ENCODE measurements at regions not wholly inside any gene's neighbourhood (a gene's known extent, or its start where the extent isn't known, plus 50 kb on each side); places are given as distances from the start of the nearest gene placed in this dataset.
A peak's percentile ranks its signal among the peaks of the same experiment; 100 is the strongest.

DNA sequence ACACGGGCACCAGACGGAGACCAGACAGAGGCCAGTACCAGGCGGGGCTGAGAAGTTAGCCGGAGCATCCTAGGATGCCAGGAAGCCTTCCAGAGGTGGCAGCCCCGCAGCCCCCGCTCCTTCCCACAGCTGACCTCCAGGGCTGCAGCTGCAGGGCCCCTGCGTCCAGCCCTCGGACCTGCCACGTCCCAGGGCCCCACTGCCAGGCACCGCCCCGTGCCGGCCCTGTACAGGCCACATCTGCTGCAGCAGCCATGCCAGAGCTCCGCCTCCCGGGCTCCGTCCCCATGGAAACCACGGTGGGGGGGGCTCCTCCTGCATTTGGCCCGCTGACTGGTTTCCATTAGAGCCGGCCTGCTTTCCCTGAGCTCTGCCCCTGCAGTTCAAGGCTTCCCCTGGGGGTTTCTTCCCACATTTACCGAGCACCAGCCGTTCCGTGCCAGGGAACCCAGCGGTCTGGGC, 62.5 kb upstream of the PPARA start:
- H3K27ac ChIP-seq (ENCODE audit: insufficient read depth in 1 of 2, low read depth in 1 of 2, low read length in 2 of 2, poor library complexity in 1 of 2, severe bottlenecking in 2 of 2), result no peak overlapping the region
- H3K4me3 ChIP-seq (ENCODE audit: control insufficient read depth in 1 of 7, extremely low read depth in 1 of 7, insufficient read depth in 4 of 7, low read depth in 2 of 7, low read length in 6 of 7), result no peak overlapping the region
- 93% methylated on average over 22 of the region's 22 CpGs for WGBS (ENCODE audit: insufficient coverage)

DNA sequence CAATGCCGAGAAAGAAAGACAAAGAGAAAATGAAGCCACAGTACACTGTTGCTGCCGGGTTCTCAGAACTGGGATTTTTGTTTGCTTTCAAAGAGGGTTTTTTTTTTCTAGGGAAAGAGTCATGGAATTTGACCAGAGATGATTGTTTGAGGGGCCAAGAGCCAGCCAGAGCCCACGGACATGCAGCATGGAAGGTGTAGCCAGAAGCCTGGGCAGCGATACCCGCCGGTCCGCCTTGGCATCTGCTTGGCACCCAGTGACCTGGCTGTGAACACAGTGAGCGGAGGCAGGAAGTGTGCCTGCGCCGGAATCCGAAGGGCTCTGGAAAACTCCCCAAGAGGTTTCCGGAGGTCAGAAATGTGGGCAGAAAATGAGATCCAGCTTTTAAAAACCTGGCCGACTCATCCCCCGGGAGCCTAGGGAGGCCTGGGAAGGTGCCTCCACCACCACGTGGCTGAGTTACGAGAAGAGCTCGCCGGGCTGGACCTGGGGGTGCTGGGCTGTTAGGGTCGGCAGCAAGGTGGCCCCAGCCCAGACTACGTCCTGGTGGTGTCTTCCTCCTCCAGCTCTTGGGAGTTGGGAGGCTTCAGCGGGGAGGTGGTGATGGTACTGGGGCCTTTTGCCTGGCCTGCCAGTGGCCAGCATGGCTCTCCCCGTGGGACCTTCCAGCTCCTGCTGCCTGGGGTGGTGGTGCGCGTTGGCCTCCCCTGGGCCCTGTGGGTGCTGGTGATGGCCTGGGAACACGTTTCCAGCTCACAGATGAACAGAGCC, 61.6 kb upstream of the PPARA start:
- Histone ChIP-seq H3K4me1 (ENCODE audit: control extremely low read depth in 1 of 4, control insufficient read depth in 4 of 4, insufficient read depth in 4 of 4, low read length in 3 of 4) (no peaks in the 10 kb centered on the region), H3K36me3 (ENCODE audit: control insufficient read depth in 4 of 4, insufficient read depth in 4 of 4, low read length in 3 of 4) (peaks cover 0 to 85% (median 18%) of the 10 kb centered on the region in 4 experiments), H3K27me3 (replicated peaks in 2 of 5; ENCODE audit: control insufficient read depth in 4 of 5, insufficient read depth in 5 of 5, low read length in 4 of 5) (no peaks in the 10 kb centered on the region), H3K27ac (ENCODE audit: insufficient read depth in 1 of 2, low read depth in 1 of 2, low read length in 2 of 2, poor library complexity in 1 of 2, severe bottlenecking in 2 of 2) (peak overlapping the region in 1 of 2 experiments; percentile 7), H3K4me3 (ENCODE audit: control insufficient read depth in 1 of 7, extremely low read depth in 1 of 7, insufficient read depth in 4 of 7, low read depth in 2 of 7, low read length in 6 of 7) (no peak overlapping the region), H3K9me3 (ENCODE audit: control extremely low read depth in 1 of 5, control insufficient read depth in 4 of 5, insufficient read depth in 2 of 5, low read depth in 1 of 5, low read length in 4 of 5) (no peaks in the 10 kb centered on the region)
- no peak for DNase-seq
- ChIA-PET POLR2A (interaction anchor here (1.5 kb wide), 1 partner anchor 19 kb away, joined by 4 read pairs; no protein-coding TSS in a partner anchor), CTCF (interaction anchor here (0.7 to 1.5 kb wide), 4 partner anchors 10 to 94 kb away, joined by 3 to 4 read pairs (median 3); no protein-coding TSS in a partner anchor)
- WGBS (ENCODE audit: insufficient coverage), result 97% methylated on average over 20 of the region's 25 CpGs

More for the DNA sequence above, 62.5 kb upstream of the PPARA start:
- no peak for DNase-seq
- ChIA-PET POLR2A (interaction anchor here (1.5 kb wide), 1 partner anchor 18 kb away, joined by 4 read pairs; no protein-coding TSS in a partner anchor), CTCF (interaction anchor here (1.5 kb wide), 1 partner anchor 26 kb away, joined by 3 read pairs; no protein-coding TSS in a partner anchor)
- H3K9me3 ChIP-seq (ENCODE audit: control extremely low read depth in 1 of 5, control insufficient read depth in 4 of 5, insufficient read depth in 2 of 5, low read depth in 1 of 5, low read length in 4 of 5), result no peaks in the 10 kb centered on the region
- peaks cover 0 to 80% (median 20%) of the 10 kb centered on the region in 4 experiments for H3K36me3 ChIP-seq (ENCODE audit: control insufficient read depth in 4 of 4, insufficient read depth in 4 of 4, low read length in 3 of 4)
- no peaks in the 10 kb centered on the region for H3K4me1 ChIP-seq (ENCODE audit: control extremely low read depth in 1 of 4, control insufficient read depth in 4 of 4, insufficient read depth in 4 of 4, low read length in 3 of 4)
- no peaks in the 10 kb centered on the region for H3K27me3 ChIP-seq (replicated peaks in 2 of 5; ENCODE audit: control insufficient read depth in 4 of 5, insufficient read depth in 5 of 5, low read length in 4 of 5)

DNA sequence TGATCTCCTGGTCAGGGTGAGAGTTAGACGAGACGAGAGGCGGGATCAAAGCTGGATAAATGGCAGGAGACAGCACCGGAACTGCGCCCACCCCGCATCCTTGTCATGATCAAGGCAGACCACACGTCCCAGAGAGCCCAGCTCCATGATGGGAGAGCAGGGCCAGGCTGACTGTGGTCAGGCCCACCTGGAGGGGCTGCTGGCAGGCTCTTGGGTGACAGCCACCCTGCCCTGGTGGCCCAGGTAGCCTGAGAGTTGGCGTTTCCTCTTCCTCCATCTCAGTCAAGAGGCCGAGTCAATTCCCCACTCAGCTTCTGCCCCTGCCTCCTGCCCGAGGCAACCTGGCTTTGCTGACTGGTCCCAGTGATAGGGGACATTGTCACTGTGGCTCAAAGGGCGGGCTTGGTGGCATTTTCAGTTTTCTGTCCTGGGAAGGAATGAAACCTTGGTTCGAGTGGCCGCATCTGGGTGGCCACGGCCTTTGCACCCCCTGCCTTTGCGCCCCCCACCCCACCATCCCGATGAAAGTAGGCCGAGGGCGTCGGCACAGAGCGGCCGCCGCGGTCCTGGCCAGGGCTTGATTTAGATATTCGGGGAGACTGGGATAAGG, 60.8 kb upstream of the PPARA start:
- Histone ChIP-seq H3K9me3 (ENCODE audit: control extremely low read depth in 1 of 5, control insufficient read depth in 4 of 5, insufficient read depth in 2 of 5, low read depth in 1 of 5, low read length in 4 of 5) (no peaks in the 10 kb centered on the region), H3K27me3 (replicated peaks in 2 of 5; ENCODE audit: control insufficient read depth in 4 of 5, insufficient read depth in 5 of 5, low read length in 4 of 5) (peaks cover 0 to 1% (median 0%) of the 10 kb centered on the region in 5 experiments), H3K27ac (ENCODE audit: insufficient read depth in 1 of 2, low read depth in 1 of 2, low read length in 2 of 2, poor library complexity in 1 of 2, severe bottlenecking in 2 of 2) (peak overlapping the region in 1 of 2 experiments; percentile 7), H3K36me3 (ENCODE audit: control insufficient read depth in 4 of 4, insufficient read depth in 4 of 4, low read length in 3 of 4) (peaks cover 0 to 77% (median 16%) of the 10 kb centered on the region in 4 experiments), H3K4me1 (ENCODE audit: control extremely low read depth in 1 of 4, control insufficient read depth in 4 of 4, insufficient read depth in 4 of 4, low read length in 3 of 4) (no peaks in the 10 kb centered on the region), H3K4me3 (ENCODE audit: control insufficient read depth in 1 of 7, extremely low read depth in 1 of 7, insufficient read depth in 4 of 7, low read depth in 2 of 7, low read length in 6 of 7) (no peak overlapping the region)
- WGBS (ENCODE audit: insufficient coverage), result 95% methylated on average over 21 of the region's 24 CpGs
- no peak for DNase-seq
- POLR2A ChIA-PET, result interaction anchor here (0.6 to 1.5 kb wide), 2 partner anchors 19 to 197 kb away, joined by 4 read pairs; no protein-coding TSS in a partner anchor
- CTCF ChIA-PET, result interaction anchor here (0.7 to 1.5 kb wide), 4 partner anchors 11 to 95 kb away, joined by 3 to 4 read pairs (median 3); no protein-coding TSS in a partner anchor

DNA sequence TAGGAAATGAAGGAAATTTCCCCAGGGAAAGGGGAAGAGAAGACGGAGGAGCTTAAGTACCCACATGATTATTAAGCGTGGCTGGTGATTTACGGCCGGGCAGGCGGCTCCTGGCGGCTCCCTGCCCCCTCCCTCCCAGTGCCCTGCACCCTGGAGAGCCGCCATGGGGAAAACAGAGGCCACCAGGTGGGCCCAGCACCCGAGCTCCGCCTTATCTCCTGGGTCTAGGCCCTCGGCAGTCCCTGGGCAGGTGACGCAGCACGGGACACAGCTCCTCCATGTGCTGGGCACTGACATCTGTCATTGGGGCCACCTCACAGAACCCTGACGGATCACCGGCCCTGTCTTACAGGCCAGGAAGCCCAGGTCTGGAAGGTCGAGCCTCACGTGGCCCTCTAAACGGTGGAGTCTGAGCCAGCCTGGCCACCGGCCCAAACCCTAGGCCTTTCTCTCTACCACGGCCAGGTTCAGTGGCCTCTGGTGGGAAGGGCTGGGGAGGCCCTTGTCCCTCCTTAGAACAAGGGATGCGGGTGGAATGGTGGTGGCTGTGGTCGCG, 60.2 kb upstream of the PPARA start:
- peaks cover 0 to 2% (median 0%) of the 10 kb centered on the region in 5 experiments for H3K27me3 ChIP-seq (replicated peaks in 2 of 5; ENCODE audit: control insufficient read depth in 4 of 5, insufficient read depth in 5 of 5, low read length in 4 of 5)
- H3K36me3 ChIP-seq (ENCODE audit: control insufficient read depth in 4 of 4, insufficient read depth in 4 of 4, low read length in 3 of 4), result peaks cover 0 to 72% (median 17%) of the 10 kb centered on the region in 4 experiments
- no peak overlapping the region for H3K4me3 ChIP-seq (ENCODE audit: control insufficient read depth in 1 of 7, extremely low read depth in 1 of 7, insufficient read depth in 4 of 7, low read depth in 2 of 7, low read length in 6 of 7)
- no peaks in the 10 kb centered on the region for H3K4me1 ChIP-seq (ENCODE audit: control extremely low read depth in 1 of 4, control insufficient read depth in 4 of 4, insufficient read depth in 4 of 4, low read length in 3 of 4)
- ChIA-PET CTCF (interaction anchor here (0.9 to 1.4 kb wide), 2 partner anchors 11 to 39 kb away, joined by 3 to 4 read pairs; no protein-coding TSS in a partner anchor), POLR2A (no interaction called here)
- no peak for DNase-seq
- H3K27ac ChIP-seq (ENCODE audit: insufficient read depth in 1 of 2, low read depth in 1 of 2, low read length in 2 of 2, poor library complexity in 1 of 2, severe bottlenecking in 2 of 2), result no peak overlapping the region
- WGBS (ENCODE audit: insufficient coverage), result 97% methylated on average over 16 of the region's 22 CpGs
- H3K9me3 ChIP-seq (ENCODE audit: control extremely low read depth in 1 of 5, control insufficient read depth in 4 of 5, insufficient read depth in 2 of 5, low read depth in 1 of 5, low read length in 4 of 5), result no peaks in the 10 kb centered on the region

DNA sequence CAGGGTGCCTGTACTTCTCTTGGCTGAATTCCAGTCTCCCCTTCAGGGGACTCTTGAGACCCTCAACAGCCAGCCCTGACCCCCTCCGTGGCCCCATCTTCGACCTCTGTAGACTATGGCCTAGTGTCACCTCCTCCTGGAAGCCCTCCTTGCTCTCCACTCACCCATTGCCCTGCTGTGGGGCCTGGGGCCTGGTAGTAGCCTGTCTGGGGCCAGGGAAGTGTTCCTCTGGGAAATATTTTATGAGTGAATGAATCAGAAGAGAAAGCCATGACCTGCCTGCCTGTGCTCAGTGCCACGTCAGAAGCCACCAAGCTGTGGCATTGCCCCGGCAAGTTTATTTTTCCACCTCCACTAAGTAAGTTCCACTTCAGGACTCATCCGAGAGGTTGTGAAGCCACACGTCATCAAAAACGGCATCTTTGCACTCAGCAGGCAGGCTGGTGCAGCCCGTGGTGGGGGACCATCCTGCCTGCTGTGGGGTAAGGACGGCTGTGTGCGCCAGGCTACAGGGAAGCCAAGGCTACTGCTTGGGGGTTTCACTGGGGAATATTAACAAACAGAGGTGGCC, 59.6 kb upstream of the PPARA start:
- WGBS (ENCODE audit: insufficient coverage), result 97% methylated on average over 7 of the region's 10 CpGs
- H3K4me3 ChIP-seq (ENCODE audit: control insufficient read depth in 1 of 7, extremely low read depth in 1 of 7, insufficient read depth in 4 of 7, low read depth in 2 of 7, low read length in 6 of 7), result no peak overlapping the region
- ChIA-PET POLR2A (no interaction called here), CTCF (interaction anchor here (0.9 to 1.3 kb wide), 4 partner anchors 17 to 49 kb away, joined by 3 to 5 read pairs (median 3); no protein-coding TSS in a partner anchor)
- H3K27ac ChIP-seq (ENCODE audit: insufficient read depth in 1 of 2, low read depth in 1 of 2, low read length in 2 of 2, poor library complexity in 1 of 2, severe bottlenecking in 2 of 2), result no peak overlapping the region
- no peaks in the 10 kb centered on the region for H3K4me1 ChIP-seq (ENCODE audit: control extremely low read depth in 1 of 4, control insufficient read depth in 4 of 4, insufficient read depth in 4 of 4, low read length in 3 of 4)
- H3K9me3 ChIP-seq (ENCODE audit: control extremely low read depth in 1 of 5, control insufficient read depth in 4 of 5, insufficient read depth in 2 of 5, low read depth in 1 of 5, low read length in 4 of 5), result no peaks in the 10 kb centered on the region
- H3K27me3 ChIP-seq (replicated peaks in 2 of 5; ENCODE audit: control insufficient read depth in 4 of 5, insufficient read depth in 5 of 5, low read length in 4 of 5), result peaks cover 0 to 2% (median 0%) of the 10 kb centered on the region in 5 experiments
- H3K36me3 ChIP-seq (ENCODE audit: control insufficient read depth in 4 of 4, insufficient read depth in 4 of 4, low read length in 3 of 4), result peaks cover 0 to 66% (median 17%) of the 10 kb centered on the region in 4 experiments
- no peak for DNase-seq

DNA sequence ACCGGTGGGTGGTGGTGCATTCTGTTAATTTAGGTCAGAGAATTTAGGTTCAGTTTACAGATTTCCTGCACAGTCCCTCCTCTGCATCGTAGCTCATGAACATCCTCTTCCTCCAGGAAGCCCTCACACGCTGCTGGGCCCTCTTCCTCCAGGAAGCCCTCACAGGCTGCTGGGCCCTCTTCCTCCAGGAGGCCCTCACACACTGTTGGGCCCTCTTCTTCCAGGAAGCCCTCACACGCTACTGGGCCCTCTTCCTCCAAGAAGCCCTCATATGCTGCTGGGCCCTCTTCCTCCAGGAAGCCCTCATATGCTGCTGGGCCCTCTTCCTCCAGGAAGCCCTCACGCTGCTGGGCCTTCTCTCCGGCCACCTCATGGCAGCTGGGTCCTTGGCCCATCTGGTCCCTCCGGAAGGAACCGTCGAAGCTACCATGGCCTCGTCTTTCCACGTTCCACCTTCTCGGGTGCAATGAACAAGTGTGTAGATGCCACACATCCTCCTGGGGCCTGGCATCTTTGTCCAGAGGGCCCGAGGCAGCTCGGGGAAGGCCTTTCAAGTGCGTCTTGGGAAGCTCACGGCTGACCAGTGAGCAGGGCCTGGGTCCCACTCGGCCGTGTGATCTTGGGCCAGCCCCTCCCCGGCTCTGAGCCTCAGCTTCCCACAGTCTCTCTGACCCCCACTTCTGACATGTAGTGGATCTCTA, 58.9 kb upstream of the PPARA start:
- Histone ChIP-seq H3K27me3 (replicated peaks in 2 of 5; ENCODE audit: control insufficient read depth in 4 of 5, insufficient read depth in 5 of 5, low read length in 4 of 5) (peaks cover 0 to 2% (median 0%) of the 10 kb centered on the region in 5 experiments), H3K4me1 (ENCODE audit: control extremely low read depth in 1 of 4, control insufficient read depth in 4 of 4, insufficient read depth in 4 of 4, low read length in 3 of 4) (no peaks in the 10 kb centered on the region), H3K4me3 (ENCODE audit: control insufficient read depth in 1 of 7, extremely low read depth in 1 of 7, insufficient read depth in 4 of 7, low read depth in 2 of 7, low read length in 6 of 7) (no peak overlapping the region), H3K36me3 (ENCODE audit: control insufficient read depth in 4 of 4, insufficient read depth in 4 of 4, low read length in 3 of 4) (peaks cover 0 to 59% (median 17%) of the 10 kb centered on the region in 4 experiments), H3K27ac (ENCODE audit: insufficient read depth in 1 of 2, low read depth in 1 of 2, low read length in 2 of 2, poor library complexity in 1 of 2, severe bottlenecking in 2 of 2) (no peak overlapping the region), H3K9me3 (ENCODE audit: control extremely low read depth in 1 of 5, control insufficient read depth in 4 of 5, insufficient read depth in 2 of 5, low read depth in 1 of 5, low read length in 4 of 5) (no peaks in the 10 kb centered on the region)
- DNase-seq, result no peak
- CTCF ChIA-PET, result interaction anchor here (1.0 to 1.3 kb wide), 3 partner anchors 18 to 50 kb away, joined by 3 to 5 read pairs (median 3); no protein-coding TSS in a partner anchor
- POLR2A ChIA-PET, result no interaction called here
- 94% methylated on average over 15 of the region's 19 CpGs for WGBS (ENCODE audit: insufficient coverage)

Data from common myeloid progenitor, CD34-positive (primary cell).